ENCODE measurements at regions not wholly inside any gene's neighbourhood (a gene's known extent, or its start where the extent isn't known, plus 50 kb on each side); places are given as distances from the start of the nearest gene placed in this dataset.

GRCh38 chr2:34050413-34050812 is 451.3 kb upstream of the FAM98A start:
- no peak for TF ChIP-seq CTCF (IDR thresholded peaks at IDR 0.05)
- Histone ChIP-seq H3K4me3 (no peak overlapping the region), H3K27me3 (no peaks in the 10 kb centered on the region), H3K36me3 (no peaks in the 10 kb centered on the region), H3K9me3 (no peaks in the 10 kb centered on the region), H3K27ac (no peak overlapping the region), H3K4me1 (no peaks in the 10 kb centered on the region)
- intact Hi-C loops (cut with DNase I): no loop called here
- DNase-seq (no peak), FAIRE-seq (peak; percentile 37), ATAC-seq (no peak)

DNA sequence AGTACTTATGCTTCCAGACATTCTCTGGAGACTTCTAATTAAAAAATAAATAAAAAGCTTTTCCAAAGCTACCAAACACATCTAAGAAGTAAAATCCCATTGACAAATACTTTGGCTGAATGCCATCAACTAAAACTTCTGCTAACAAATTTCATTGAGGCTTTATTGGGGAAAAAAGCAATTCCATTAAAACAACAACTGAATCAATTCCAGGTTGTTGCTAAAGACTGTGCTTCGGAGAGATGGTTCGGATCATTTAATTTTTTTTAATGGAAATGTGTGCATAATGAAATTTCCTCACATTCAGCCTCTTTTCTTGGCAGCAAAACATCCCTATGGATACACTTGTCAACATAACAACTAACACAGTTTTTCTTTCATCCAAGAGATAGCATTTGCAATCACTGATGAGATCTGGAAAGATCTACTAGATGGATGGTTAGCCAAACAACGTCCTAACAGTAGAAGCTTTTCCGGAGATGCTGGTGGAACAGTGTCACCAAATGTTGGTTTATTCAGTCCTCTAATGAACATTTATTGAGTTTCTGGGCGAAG is 446.1 kb upstream of the FAM98A start:
- H3K9me3 ChIP-seq: no peaks in the 10 kb centered on the region
- 60 to 77% methylated on average over 5 of the region's 5 CpGs for WGBS, 2 donors
- no peak overlapping the region for H3K4me3 ChIP-seq
- H3K27ac ChIP-seq: no peak overlapping the region
- ATAC-seq: no peak
- FAIRE-seq: no peak
- H3K4me1 ChIP-seq: no peaks in the 10 kb centered on the region
- no peaks in the 10 kb centered on the region for H3K27me3 ChIP-seq
- no peak for TF ChIP-seq CTCF (IDR thresholded peaks at IDR 0.05)
- intact Hi-C loops (cut with DNase I): no loop called here
- H3K36me3 ChIP-seq: no peaks in the 10 kb centered on the region
- no peak for DNase-seq

GRCh38 chr2:34037886-34038285 is 438.8 kb upstream of the FAM98A start:
- Histone ChIP-seq H3K36me3 (no peaks in the 10 kb centered on the region), H3K4me1 (no peaks in the 10 kb centered on the region), H3K27ac (no peak overlapping the region), H3K27me3 (no peaks in the 10 kb centered on the region), H3K4me3 (no peak overlapping the region), H3K9me3 (no peaks in the 10 kb centered on the region)
- no peak for DNase-seq
- ATAC-seq: no peak
- WGBS, 2 donors: 77 to 94% methylated on average over 1 of the region's 1 CpG
- no peak for TF ChIP-seq CTCF (IDR thresholded peaks at IDR 0.05)
- FAIRE-seq: no peak
- intact Hi-C loops (cut with DNase I): no loop called here

- no peak for ATAC-seq
- Histone ChIP-seq H3K27me3 (no peaks in the 10 kb centered on the region), H3K4me3 (no peak overlapping the region), H3K36me3 (no peaks in the 10 kb centered on the region), H3K4me1 (no peaks in the 10 kb centered on the region), H3K9me3 (no peaks in the 10 kb centered on the region), H3K27ac (no peak overlapping the region)
- intact Hi-C loops (cut with DNase I): no loop called here
- WGBS, 2 donors: 85 to 91% methylated on average over 3 of the region's 3 CpGs
- no peak for FAIRE-seq
- TF ChIP-seq CTCF (IDR thresholded peaks at IDR 0.05): no peak
- no peak for DNase-seq
Measured at GRCh38 chr2:34037157-34037556, 438.1 kb upstream of the FAM98A start.

DNA sequence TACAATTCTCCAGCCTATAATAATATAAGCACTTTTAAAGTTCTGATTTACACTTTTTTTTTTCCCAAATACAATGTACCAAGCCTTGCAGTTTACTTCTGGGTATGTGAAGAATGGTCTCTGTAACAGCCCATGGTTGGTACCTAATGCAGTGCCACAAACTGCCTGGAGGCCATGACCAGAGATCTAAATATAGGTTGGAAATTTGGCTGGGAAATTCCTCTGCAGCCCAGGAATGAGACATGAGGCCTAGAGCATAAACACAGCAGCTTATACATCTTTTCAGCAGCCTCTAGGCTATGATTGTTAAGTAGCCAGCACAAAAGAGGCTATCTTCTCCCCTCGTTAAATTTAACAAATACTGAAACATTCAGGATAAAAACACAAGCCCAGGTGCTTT is 432.0 kb upstream of the FAM98A start:
- 55 to 70% methylated on average over 1 of the region's 1 CpG for WGBS, 2 donors
- ATAC-seq (no peak), DNase-seq (no peak), FAIRE-seq (no peak)
- Histone ChIP-seq H3K9me3 (no peaks in the 10 kb centered on the region), H3K27me3 (no peaks in the 10 kb centered on the region), H3K27ac (no peak overlapping the region), H3K4me3 (no peak overlapping the region), H3K4me1 (no peaks in the 10 kb centered on the region), H3K36me3 (no peaks in the 10 kb centered on the region)
- intact Hi-C loops (cut with DNase I): no loop called here
- no peak for TF ChIP-seq CTCF (IDR thresholded peaks at IDR 0.05)
